ENCODE measurements at regions not wholly inside any gene's neighbourhood (a gene's known extent, or its start where the extent isn't known, plus 50 kb on each side); places are given as distances from the start of the nearest gene placed in this dataset.

DNA sequence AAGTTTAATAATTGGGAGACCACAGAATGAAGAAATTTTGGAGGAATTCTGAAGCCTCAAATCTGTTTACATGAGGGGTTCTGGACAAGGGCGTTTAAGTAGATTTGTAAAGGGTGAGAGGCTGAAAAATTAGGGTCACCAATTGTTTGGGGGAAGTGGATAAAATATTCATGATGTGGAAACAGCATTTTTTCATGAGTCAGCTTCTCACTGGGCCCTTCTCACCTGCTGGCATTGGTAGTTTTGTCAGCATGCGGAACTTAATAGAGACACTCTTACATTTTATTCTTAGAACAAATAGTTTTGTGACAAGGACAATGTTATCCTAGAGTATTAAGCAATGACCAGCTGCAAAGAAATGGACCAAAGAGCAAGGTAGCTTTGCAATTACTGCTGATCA, 634.4 kb downstream of the LRFN5 start:
- no peak for DNase-seq (ENCODE audit: low read depth in 2 of 2)

DNA sequence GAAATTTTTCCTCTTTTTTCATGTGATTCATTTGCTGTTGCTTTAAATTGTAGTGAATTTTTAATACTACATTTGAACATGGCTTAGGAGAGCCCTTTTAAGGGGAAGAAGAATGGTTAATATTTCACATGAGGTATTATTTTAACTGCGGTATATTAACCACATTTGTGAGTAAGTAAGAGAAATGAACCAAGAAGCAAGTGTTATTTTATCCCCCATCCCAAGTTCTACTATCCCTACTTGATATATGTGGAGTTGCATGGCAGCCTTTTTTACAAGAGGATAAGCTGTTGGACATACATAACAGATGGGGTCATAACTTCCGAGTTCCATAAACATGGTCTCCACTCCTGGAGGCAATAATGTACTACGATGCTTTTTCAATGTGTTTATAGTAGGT, 623.3 kb downstream of the LRFN5 start:
- DNase-seq (ENCODE audit: low read depth in 2 of 2) = no peak

DNA sequence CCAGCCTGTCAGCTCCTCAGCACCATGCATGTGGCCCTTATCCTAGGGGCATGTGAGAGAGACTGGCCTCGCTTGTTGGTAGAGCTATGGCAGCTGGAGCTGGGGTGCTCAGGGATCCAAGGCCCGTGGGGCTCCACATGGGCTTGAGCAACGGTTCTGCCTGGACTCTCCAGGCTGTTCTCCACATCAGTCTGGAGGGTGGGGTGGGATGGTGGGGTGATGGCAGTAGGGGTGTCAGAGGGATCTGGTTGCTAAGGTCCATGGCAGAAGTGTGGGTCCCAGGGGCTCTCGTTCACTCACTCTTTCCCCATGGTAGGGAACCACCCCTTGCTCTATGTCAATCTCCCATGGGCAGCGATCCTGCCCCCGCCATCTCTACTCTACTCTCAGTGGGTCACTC, 622.6 kb downstream of the LRFN5 start:
- DNase-seq (ENCODE audit: low read depth in 2 of 2) = no peak

DNA sequence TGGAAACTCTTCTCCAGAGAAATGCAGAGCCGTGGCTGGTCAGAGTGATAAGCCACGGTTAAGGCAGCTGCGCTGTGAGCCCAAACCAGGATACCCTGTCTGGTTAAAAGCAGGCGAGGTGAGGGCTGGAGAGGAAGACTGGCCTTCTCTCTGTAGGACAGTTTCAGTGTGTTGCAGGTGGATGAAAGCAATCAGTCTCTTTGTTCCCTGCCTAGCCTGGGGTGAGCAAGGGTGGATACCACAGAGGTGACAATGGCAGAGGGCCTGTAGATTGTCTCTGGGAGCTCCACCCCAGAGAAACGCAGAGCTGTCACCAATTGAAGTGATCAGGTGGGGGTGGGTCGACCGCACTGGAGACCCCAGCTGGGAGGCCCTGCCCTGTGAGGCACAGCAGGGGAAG, 621.9 kb downstream of the LRFN5 start:
- no peak for DNase-seq (ENCODE audit: low read depth in 2 of 2)

DNA sequence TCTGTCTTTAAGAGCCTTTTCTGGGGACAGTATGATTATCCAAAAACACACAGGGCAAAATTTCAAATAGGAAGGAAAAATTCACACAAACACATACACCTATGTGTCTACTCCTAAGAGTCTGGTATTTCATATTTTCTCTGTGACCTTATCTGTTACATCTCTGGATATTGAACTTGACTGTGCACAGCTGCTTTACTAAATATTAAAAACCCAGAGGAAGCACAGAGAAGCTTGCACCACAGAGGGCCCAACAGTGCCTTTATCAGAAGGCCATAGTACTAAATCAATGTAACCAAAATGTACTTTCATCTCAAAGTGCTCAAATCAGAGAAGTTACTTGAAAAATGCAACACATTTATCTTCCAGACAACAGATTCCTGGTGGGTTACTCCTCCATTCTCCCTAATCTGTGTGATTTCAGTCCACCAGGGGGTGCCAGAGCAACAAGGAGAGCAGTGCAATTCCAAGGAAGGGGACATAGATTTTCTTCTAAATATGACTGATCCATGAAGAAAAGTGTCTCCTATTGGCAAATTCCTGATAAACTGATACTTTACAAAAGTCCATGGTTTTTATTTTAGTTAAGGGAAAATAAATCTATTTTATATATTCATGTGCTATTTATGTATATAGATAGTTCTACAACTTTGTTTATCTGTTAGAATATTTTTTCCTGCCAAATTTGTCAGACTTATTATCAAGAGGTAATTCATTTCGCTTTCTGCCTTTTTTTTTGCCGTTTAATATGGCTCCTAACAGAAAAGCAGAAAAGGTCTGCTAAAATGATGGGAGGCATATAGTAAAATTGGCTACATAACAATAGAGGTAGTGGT, 617.6 kb downstream of the LRFN5 start:
- DNase-seq (ENCODE audit: low read depth in 2 of 2) = peak in 1 of 2 donors; percentile 0

DNA sequence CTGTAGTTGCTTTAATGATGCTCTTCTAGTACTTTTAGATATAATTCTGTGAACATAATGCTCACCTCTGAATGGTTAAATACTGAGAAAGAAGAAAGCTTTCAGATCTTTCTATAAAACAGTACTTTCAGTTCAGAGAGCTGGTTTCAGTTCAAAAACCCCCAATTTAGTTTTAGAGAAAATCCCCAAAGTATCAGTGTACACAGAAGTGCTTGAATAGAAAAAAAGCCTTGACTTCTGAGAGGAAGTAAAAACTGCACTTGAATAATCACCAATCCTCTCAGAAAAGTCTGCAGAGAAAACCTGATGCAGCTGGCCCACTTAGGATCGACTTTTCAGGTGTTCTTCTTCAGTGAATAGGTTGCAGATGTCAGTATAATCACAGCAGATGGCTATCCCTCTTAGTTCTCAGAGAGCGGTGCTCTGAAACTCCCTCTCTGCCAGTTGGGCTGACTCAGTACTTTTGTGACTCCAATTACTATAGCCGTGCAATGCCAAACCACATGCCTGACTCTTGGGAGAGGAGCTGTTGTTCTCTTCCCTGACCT, 616.3 kb downstream of the LRFN5 start:
- DNase-seq (ENCODE audit: low read depth in 2 of 2) = no peak

DNA sequence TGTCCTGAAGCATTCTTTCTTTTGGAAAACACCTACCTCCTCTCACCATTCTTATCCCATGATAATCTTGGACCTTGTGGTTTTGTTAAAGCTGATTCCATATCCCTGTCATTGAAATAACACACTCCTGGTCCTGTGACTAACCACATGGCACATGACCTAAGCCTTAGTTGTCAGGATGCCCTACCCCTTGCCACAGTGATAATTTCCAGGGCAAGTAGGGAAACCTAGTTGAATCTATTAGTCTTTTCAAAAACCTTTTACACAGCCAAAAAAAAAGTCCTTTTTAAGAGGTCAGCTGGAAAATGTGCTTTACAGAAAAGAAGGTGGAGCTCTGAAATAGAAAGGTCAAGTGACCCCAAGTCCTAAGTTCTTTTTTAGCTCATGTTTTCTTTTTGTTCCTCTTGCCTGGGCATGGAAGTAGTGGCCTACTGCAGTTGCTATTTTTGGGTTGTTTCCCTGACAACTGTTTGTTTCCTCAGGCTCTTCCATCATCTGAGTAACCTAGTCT, 608.4 kb downstream of the LRFN5 start:
- DNase-seq (ENCODE audit: low read depth in 2 of 2) = no peak

DNA sequence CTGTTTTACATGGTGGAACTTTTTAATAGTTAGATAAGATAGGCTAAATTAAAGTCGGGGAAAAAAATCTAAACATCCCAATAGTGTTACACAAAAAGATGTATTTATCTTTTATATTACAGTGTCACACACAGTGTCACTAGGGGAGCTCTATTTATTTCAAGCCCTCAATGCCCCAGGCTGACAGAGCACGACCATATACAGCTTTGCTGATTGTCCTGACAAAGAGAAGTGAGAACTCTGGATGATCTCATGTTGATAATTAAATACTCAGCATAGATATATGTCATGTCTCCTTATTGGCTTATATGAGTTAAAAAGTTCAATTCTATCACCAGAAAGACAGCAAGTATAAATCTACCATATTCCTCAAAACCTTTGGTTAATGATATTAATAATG, 594.3 kb downstream of the LRFN5 start:
- no peak for DNase-seq (ENCODE audit: low read depth in 2 of 2)

DNA sequence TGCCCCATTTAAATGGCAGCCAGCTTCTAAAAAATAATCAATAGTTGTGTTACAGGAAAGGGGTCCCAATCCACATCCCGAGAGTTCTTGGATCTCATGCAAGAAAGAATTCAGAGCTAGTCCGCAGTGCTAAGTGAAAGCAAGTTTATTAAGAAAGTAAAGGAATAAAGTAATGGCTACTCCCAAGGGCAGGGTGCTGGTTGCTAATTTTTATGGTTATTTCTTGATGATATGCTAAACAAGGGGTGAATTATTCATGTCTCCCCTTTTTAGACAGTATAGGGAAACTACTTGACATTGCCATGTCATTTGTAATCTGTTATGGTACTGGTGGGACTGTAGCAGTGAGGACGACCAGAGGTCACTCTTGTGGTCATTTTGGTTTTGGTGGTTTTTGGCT, 591.3 kb downstream of the LRFN5 start:
- DNase-seq (ENCODE audit: low read depth in 2 of 2) = no peak

DNA sequence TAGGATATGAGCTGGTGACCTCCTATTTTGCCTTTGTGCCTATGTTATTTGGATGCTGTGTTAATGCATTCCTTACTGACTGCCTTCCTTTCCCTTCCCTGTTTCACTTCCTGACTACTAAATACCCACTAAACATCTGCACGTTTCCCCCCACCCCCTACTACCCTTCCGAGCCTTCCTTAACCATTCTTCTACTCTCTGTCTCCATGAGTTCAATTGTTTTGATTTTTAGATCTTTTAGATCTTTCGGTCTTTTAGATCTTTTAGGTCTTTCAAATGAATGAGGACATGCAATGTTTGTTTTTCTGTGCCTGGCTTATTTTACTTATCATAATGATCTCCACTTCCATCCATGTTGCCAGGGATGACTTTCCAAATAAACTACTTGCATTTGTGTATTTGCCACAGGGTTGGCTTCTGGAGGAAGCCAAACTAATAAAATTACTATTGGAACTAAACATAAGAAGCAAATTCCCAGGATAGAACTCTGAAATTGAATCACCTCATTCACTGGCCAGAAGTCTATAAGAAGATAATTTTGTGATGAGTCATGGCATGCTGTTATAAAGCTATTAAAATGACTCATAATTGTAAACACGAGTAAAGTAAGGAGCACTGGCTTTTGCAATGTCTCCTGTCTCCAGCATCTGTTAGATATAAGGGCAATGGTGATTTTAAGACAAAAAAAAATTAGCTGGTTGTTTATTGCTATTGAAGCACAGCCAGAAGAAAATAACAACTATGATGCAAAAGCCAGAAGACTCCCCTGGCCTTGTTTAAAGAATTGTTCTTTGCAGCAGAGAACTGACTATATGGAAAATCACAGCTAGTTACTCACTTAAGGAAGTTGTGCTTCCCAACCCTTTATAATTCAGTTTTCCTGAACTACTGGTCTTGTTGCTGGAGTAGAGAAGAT, 586.3 kb downstream of the LRFN5 start:
- no peak for DNase-seq (ENCODE audit: low read depth in 2 of 2)

DNA sequence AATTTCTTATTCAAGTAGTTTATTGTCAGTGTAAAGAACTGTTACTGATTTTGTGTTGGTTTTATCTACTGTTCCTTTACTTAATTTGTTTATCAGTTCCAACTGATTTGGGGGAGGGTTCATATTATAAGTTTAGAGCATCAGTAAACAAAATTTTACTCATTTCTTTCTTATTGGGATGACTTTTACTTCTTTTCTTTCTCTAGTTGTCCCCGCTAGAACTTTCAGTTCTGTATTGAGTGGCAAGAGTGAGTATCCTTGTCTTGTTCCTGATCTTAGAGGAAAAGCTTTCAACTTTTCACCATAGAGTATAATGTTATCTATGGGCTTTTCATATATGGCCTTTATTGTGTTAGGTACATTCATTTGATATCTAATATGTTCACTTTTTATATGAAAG, 584.1 kb downstream of the LRFN5 start:
- DNase-seq (ENCODE audit: low read depth in 2 of 2) = no peak

DNA sequence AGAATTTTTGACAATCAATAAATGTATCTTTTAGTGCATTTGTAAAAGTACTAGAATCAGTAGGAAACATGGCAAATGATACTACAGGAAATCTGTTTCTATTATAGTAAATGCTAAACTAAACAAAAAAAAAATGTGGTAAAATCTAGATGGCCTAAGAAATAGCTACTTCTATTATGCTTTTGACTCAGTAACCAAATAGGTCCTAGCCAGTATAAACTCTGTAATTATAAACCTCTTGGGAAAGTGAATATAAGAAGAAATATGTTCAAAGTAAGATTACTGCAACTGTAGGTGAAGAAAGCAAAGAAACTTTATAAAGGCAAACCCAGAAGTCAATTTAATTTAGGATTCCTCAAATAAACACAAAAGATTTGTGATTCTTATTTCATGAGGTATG, 581.2 kb downstream of the LRFN5 start:
- no peak for DNase-seq (ENCODE audit: low read depth in 2 of 2)

DNA sequence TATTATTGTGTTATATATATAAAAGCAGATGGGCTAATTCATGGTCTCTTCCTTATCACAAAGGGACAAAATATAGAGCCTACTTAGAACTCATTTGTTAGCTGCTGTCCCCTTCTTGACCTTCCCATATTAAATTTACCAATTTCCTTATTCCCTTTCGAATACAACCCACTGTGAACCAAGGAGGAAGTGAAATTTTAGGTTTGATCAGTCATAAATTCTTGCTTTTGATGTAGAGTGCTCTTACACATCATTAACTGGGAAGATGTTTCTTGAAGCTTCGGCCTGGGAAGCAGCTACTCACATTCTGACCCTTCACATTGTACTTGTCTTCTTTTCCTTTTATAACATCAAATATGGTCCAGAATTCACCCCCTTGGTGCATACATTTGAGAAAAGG, 579.0 kb downstream of the LRFN5 start:
- no peak for DNase-seq (ENCODE audit: low read depth in 2 of 2)

DNA sequence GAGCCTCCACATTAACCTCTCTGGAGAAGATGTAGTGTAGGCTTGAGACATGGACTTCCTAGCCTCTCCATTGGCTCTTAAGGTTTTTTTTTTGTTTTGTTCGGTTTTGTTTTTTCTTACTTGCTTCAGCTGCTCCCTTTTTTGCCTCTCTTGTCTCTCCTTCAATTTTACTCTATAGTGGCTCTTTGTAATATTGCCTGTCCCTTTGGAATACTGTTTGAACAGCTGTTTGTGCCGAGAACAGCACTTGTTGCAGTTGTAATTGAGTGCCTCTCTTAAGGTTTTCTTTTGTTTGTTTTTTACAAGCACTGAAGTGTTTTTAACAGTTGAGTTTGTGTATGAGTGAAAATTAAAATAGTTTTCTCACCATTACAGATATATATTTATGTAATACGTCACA, 567.7 kb downstream of the LRFN5 start:
- DNase-seq (ENCODE audit: low read depth in 2 of 2) = no peak

DNA sequence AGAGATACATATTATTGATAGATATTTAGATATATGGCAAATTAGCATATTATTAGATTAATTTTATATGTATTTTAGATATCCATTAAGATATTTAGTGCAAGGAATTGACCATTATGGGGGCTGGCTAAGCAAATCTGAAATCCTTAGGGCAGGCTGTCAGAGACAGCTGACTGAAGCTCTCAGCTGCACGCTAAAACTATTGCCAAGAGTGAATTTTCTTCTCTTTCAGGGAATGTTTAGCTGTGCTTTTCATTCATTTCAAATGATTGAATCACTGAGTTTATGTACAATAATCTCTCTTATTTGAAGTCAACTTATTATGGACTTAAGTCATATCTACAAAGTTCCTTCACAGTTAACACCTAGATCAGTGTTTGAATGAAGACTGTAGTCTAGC, 566.5 kb downstream of the LRFN5 start:
- DNase-seq (ENCODE audit: low read depth in 2 of 2) = no peak

DNA sequence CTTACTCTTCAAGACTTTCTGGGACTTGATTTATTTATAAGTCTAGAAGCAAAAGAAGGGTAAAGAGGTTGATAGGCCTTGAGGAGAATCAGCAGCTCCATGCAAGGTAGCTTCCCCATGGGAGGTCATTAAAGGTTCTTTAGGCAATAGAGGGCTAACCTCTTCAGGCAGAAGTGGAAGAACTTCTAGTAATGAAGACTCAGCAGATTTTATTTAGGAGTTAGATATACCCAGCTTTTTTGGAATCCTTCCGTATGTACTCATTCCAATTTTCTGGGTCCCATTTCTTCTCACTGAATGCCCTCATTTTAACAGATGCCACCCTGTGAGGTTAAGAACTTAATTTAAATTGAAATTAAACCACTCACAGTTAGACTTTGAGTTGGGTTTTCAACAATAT, 565.6 kb downstream of the LRFN5 start:
- DNase-seq (ENCODE audit: low read depth in 2 of 2) = no peak

DNA sequence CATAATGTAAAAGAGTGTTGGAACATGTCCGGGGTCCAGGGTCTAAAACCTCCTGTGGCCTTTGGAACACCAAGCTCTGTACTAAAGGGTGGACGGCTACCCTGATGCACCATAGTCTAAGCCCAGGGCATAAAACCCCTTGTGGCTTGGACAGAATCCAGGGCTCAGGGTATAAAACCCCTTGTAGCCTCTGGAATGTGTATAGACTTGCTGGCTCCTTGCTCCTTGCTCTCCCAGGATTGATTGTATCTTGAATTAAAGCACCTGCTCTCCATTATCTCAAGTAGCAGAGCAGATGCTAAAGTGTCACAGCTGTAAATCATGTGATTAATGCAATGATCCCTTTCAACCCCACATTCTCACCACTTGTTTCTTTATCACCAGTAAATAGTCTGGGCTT, 556.5 kb downstream of the LRFN5 start:
- no peak for DNase-seq (ENCODE audit: low read depth in 2 of 2)

DNA sequence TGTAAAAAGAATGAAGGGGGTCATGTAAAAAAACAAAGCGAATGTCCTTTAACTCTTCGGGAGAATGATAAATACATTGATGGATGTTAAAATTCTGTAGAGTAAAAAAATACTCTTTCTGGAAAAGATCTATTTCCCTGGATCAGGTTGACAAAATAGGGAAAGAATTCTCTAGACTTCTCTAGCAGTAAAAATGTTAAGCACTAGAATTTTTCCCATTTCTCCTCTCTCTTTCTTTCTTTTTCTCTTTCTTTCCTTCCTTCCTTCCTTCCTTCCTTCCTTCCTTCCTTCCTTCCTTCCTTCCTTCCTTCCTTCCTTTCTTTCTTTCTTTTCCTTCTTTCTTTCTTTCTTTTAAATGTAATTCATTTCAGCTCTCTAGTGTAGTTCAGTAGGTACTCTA, 552.5 kb downstream of the LRFN5 start:
- no peak for DNase-seq (ENCODE audit: low read depth in 2 of 2)

DNA sequence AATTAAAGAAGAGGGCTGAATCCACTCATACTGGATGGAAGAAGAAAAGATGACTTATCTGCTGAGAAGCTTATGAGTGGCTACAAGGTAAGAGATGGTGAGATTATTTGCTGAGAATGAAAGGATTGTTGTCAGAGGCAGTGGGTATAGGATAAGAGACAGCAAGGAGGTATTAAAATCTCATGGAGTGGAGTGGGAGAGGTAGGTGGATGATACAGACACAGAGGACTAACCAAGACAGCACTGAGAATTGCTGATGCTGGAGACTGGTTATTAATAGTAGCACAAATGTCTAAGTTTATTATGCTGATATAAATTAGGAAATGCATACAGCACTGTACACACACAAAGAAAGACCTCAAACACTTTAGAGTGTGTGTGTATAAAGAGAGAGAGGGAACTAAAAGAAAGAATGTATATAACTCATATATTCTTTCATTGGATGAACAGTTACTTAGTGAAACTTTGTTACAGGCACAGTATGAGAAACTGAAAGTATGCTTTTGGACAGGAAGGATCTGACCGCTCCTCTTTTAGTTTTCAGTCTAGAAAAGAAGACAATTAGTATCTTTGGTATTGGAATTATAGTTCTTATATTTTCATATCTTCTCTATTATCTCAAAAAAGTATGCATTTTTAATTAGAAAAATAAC, 543.1 kb downstream of the LRFN5 start:
- DNase-seq (ENCODE audit: low read depth in 2 of 2) = no peak

DNA sequence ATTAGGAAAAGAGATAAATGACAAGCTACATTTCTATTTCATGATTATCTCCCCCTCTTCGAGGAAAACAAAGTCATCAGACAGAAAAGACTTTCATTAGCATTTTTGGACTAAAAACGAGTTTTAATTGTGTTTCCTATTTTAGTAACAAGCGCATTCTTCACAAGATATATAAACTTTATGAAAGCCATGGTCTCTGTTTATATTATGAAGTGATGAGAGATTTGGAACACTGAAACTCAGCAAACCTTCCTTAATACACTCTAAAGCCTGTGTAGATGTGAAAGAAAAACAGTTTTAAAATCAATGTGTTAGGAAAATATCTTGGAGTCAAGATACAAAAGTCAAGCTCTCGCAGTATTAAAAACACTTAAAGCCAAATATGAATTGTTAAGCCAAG, 539.1 kb downstream of the LRFN5 start:
- DNase-seq (ENCODE audit: low read depth in 2 of 2) = no peak

DNA sequence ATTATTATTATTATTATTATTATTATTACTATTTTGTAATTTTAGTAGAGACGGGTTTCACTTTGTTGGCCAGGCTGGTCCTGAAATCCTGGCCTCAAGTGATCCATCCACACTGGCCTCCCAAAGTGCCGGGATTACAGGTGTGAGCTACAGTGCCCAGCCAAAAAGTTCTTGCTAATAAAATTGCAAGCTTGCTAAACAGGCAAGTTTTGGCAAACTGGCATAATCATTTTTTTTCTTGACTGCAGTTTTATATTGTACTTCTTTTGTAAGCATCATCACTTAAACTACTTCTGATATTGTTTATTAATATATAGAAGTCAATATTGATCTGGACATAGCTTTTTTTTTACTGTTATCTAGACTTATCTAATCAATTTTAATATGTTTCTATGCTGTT, 536.4 kb downstream of the LRFN5 start:
- DNase-seq (ENCODE audit: low read depth in 2 of 2) = no peak

DNA sequence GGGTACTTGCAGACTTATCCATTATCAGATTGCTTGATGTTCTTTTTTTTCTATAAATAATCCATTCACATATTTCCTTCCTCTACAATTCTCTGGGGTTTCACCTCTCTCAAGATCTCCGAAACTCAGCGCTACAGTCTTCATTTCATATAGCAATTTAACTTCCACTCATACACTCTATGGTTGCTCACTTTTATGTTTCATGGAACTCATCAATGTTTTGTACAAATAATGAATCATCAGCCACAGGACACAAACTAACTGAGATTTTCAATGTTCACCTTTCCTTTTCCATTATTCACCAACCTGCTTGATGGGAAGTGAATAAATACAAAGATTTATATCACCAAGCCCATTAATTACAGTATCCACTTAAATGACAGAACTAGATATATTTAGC, 534.7 kb downstream of the LRFN5 start:
- no peak for DNase-seq (ENCODE audit: low read depth in 2 of 2)

Data from activated CD4-positive, alpha-beta T cell treated with anti-CD3 and anti-CD28 coated beads for 24 hours (primary cell).